SH-SY5Y (cell line): ENCODE measurements at regions not wholly inside any gene's neighbourhood (a gene's known extent, or its start where the extent isn't known, plus 50 kb on each side); places are given as distances from the start of the nearest gene placed in this dataset.

Experiments
- GATA2 ChIP-seq: IDR thresholded peaks from 2 replicates; pipeline ENCODE4 v1.6.1; 2011; ENCODE audit warnings: mild to moderate bottlenecking, low read depth, low read length
- GATA3 ChIP-seq: IDR thresholded peaks from 2 replicates; pipeline ENCODE4 v1.6.1; 2011; ENCODE audit warnings: low read depth, mild to moderate bottlenecking, low read length, moderate library complexity

DNA sequence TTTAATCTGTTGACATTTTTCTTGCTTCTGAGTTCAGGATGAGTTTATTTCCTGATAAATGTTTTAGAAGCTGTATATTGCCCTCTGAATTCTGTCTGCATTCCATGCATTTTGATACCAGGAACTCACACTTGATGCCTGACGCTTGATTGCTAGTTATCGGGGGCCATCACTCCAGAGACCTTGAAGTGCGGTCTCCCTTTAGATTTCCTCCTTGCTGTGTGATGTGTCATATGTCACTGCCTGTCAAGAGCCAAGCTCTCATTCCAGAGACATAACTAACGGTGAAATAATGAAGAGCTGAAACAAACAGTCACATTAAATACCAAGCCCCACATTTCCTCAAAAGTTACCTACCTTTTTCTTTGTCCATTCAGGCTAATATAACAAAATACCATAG is 155.5 kb downstream of the TNFSF13B start:
- no peak for TF ChIP-seq GATA2
- no peak for TF ChIP-seq GATA3
